Limb (tissue), 2 donors: ENCODE measurements at regions not wholly inside any gene's neighbourhood (a gene's known extent, or its start where the extent isn't known, plus 50 kb on each side); places are given as distances from the start of the nearest gene placed in this dataset.

Experiments used
- DNase-seq, 2 donors: peaks; one replicate each; pipeline ENCODE4 v3.0.0-alpha.2; 2016; ENCODE audit errors: extremely low spot score in 2 of 2

- DNase-seq = no peak
These were observed 321.0 kb downstream of the RND3 start for GRCh38 chr2:150166313-150167051.

GRCh38 chr2:150165988-150166312 is 321.5 kb downstream of the RND3 start:
- no peak for DNase-seq

GRCh38 chr2:150165442-150165841 is 322.0 kb downstream of the RND3 start:
- DNase-seq = no peak

GRCh38 chr2:150162241-150162942 is 325.1 kb downstream of the RND3 start:
- no peak for DNase-seq

GRCh38 chr2:150160058-150160457 is 327.4 kb downstream of the RND3 start:
- no peak for DNase-seq

- DNase-seq = no peak
These were observed 328.2 kb downstream of the RND3 start for GRCh38 chr2:150159300-150159699.

GRCh38 chr2:150156876-150157275 is 330.6 kb downstream of the RND3 start:
- DNase-seq = no peak

GRCh38 chr2:150156415-150156814 is 331.1 kb downstream of the RND3 start:
- no peak for DNase-seq

- no peak for DNase-seq
These were observed 333.1 kb downstream of the RND3 start for GRCh38 chr2:150154308-150154797.

- no peak for DNase-seq
These were observed 333.7 kb downstream of the RND3 start for GRCh38 chr2:150153646-150154307.

- DNase-seq = no peak
These were observed 335.2 kb downstream of the RND3 start for GRCh38 chr2:150152230-150152629.

- DNase-seq = no peak
These were observed 337.3 kb downstream of the RND3 start for GRCh38 chr2:150150144-150150543.

- no peak for DNase-seq
These were observed 339.4 kb downstream of the RND3 start for GRCh38 chr2:150147889-150148683.

- DNase-seq = no peak
These were observed 340.6 kb downstream of the RND3 start for GRCh38 chr2:150146879-150147278.

GRCh38 chr2:150145299-150145692 is 342.2 kb downstream of the RND3 start:
- DNase-seq = no peak

- DNase-seq = no peak
These were observed 342.7 kb downstream of the RND3 start for GRCh38 chr2:150144546-150145298.

- no peak for DNase-seq
These were observed 344.4 kb downstream of the RND3 start for GRCh38 chr2:150143087-150143536.

- no peak for DNase-seq
These were observed 344.9 kb downstream of the RND3 start for GRCh38 chr2:150142561-150142960.

- DNase-seq = no peak
These were observed 346.1 kb downstream of the RND3 start for GRCh38 chr2:150141226-150142001.

GRCh38 chr2:150140777-150141176 is 346.7 kb downstream of the RND3 start:
- no peak for DNase-seq
